Caki2 (cell line): ENCODE measurements at regions not wholly inside any gene's neighbourhood (a gene's known extent, or its start where the extent isn't known, plus 50 kb on each side); places are given as distances from the start of the nearest gene placed in this dataset.
"Not testable (repeated sequence)": the region's sequence is repeated elsewhere in the genome, so short reads cannot be mapped to it uniquely, and the experiment has no call there.

Experiments
- DNase-seq: peaks from one replicate; pipeline ENCODE4 v3.0.0-alpha.2; 2015; ENCODE audit warnings: low read depth
- in situ Hi-C: cut with HindIII; loops from 2 replicates; pipeline ENCODE4 v1.10.0; 2016; ENCODE audit warnings: low sequenced_read_pairs, low pct_unique_long_range_greater_than_20kb, mixed read lengths

DNA sequence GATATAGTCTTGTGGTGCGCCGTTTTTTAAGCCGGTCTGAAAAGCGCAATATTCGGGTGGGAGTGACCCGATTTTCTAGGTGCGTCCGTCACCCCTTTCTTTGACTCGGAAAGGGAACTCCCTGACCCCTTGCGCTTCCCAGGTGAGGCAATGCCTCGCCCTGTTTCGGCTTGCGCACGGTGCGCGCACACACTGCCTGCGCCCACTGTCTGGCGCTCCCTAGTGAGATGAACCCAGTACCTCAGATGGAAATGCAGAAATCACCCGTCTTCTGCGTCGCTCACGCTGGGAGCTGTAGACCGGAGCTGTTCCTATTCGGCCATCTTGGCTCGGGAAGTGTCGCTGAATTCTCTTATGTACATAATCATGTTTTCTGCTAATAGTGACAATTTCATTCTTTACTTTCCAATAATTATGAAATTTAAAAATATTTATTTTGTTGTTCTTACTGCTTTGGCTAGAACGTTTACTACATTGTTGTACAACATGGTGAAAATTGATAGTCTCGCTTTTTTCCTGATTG, 61.2 kb upstream of the MINDY3 start:
- DNase-seq, in situ Hi-C loops: not testable (repeated sequence)

DNA sequence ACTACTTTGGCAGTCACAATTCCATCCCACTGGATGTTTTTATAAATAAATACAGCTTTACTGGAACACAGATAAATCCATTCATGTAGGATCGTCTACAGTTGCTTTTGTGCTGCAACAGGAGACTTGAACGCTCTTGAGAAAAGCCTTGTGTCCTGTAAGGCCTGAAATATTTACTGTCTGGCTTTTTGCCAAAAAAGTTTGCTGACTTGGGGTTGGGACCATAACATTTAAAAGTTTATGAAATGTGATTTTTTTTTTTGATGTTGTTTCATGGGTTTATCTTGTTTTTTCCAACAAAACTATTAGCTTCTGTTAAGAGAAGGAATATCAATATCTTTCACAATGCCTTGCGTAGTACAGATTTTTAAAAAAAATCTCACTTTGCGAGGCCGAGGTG, 71.1 kb upstream of the MINDY3 start:
- in situ Hi-C loops: no loop called here
- no peak for DNase-seq

DNA sequence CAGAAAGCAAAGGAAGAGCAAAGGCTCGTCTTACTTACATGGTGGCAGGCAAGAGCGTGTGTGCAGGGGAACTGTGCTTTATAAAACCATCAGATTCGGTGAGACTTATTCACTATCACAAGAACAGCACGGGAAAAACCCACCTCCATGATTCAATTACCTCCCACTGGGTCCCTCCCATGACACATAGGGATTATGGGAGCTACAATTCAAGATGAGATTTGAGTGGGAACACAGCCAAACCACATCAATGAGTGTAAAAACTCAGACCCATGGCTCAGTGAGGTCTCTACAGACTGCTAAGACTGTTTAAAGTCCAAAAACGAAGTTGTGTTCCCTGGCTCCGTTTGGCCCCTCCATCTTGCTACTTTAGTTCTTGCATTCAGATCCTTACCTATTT, 79.2 kb upstream of the MINDY3 start:
- in situ Hi-C loops, DNase-seq: not testable (repeated sequence)

DNA sequence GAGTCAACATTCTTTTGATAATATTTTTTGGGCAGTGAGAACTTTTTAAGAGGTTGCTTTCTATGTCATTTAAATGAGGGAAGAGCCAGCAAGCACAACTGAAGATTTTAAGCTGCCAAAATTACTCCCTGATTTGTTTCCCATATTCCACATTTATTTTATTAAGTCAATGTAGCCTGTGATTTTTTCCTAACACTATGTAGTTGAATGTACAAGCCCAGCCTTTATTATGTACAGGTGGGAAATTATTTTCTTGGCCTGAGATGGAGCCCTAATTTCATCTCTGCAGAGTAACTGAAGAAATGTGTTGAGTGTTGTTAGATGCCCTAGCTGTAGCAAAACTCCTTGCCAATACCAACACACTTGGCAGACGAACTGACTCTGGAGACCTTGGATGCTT, 83.1 kb upstream of the MINDY3 start:
- DNase-seq: no peak
- in situ Hi-C loops: no loop called here

DNA sequence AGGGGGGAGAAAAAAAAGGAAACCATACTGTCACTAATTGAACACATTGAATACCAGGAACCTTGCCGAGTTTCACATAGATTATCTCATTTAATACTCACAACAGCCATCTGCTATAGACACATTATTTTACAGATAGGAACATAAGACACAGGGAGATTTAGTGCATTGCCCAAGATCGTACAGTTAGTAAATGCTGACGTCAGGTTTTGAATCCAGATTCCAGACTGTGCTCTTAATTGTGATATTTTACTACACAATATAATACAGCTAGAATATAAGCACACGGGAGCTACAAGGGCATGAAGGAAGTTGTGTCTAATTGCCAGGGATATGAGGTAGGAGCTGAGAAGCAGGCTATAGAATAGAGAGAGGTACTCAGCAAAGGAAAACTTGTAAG, 93.9 kb upstream of the MINDY3 start:
- in situ Hi-C loops: no loop called here
- DNase-seq: no peak

DNA sequence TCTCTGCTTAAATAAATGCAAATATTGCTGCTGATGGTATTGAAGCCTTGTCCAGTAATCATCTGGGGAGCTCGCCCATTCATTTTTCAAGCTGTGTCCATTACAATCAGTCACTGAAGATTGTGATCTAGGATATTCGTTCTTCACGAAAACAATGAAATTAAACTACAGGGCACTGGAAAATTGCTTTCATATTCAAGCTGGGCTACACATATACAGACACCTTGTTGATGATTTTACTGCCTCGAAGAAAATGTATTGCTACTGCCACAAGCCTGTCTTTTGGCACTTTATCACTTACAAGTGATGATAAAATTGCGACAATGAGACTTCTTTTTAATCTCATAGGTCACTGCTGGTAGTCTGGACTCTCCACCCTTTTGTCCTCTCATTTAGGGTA, 100.0 kb upstream of the MINDY3 start:
- in situ Hi-C loops: no loop called here
- DNase-seq: no peak

DNA sequence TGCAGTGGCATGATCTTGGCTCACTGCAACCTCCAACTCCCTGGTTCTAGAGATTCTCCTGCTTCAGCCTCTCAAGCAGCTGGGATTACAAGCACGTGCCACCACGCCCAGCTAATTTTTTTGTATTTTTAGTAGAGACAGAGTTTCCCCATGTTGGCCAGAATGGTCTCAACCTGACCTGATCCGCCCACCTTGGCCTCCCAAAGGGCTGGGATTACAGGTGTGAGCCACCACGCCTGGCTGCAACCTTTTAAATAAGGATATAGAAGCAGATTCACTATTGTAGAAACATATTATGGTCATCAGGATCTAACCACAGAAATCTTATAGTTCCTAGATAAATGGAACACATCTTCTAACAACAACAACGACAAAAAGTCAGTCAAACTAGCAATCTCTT, 112.4 kb upstream of the MINDY3 start:
- in situ Hi-C loops, DNase-seq: not testable (repeated sequence)

DNA sequence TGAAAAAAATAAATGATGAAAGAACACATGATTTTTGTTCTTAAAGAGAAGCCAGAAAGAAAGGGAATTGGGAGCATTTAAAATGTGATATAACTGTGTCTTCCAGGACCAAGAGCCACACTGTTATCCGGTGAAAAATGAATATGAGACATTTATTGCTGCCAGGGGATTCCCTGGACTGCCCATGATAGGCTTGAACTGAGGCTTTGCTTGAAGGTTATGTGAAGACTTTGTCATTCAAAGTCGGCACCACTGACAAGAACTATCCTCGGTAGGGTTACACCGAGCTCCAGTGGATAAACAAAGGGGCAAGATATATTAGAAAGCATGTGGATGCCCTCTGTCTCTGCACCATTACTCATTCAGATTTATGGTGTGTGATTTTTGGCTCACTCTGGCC, 125.4 kb upstream of the MINDY3 start:
- in situ Hi-C loops: no loop called here

DNA sequence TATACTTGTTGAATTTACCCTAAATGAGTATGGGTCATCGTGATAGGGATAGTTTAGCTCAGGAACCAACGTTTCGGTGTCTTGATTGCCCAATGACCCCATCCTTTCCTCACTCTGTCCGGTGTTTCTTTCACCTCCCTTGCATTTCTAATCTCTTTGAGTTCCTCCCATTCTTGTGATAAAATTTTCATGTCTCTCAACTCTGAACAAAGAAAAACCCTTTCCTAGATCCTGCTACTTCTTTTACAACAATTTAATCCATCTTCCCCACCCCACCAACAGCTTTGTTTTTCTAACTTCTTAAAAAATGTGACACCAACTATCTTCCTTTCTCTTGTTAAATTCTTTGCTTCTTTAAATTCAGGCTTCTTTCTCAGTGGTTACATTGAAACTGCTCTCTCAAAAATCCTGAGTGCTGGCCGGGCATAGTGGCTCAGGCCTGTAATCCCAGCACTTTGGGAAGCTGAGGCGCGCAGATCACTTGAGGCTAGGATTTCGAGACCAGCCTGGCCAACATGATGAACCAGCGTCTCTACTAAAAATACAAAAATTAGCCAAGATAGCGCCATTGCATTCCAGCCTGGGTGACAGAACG, 130.3 kb upstream of the MINDY3 start:
- no peak for DNase-seq
- in situ Hi-C loops: no loop called here

More for the DNA sequence above, 125.4 kb upstream of the MINDY3 start:
- no peak for DNase-seq

DNA sequence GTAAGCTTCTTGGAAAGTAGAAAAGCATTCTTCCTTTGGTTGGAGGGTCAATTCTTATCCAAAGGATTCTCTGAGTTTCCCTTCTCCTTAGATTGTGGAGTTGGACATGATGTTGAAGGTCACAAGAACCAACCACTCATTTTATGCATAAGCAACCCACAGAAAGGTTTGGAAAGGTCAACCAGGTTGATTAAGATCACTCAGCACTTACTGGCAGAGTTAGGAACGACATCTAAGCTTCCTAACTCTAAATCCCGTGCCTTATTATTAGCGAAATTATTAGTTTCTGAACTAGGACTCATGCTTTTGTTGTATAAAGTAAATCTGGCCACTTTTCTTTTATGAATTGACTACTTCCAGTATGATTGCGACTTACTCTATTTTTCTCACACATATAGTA, 137.0 kb upstream of the MINDY3 start:
- no peak for DNase-seq
- in situ Hi-C loops: no loop called here

DNA sequence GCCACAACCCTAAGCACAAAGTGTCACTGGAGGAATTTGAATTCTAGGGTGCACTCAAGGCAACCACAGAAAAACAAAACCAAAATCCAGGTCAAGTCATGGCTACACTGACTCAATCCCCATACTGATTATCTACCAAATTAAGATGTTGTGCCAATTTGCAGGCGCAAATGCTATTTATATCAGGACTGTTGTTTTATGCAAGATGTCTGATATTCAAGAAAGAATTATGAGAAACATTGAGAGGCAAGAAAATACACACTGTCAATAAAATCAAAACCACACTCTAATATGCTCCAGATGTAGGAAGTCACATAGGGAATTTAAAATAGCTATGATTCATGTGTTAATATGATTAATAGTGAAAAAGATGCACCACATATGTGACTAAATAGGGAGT, 141.3 kb upstream of the MINDY3 start:
- DNase-seq: no peak
- in situ Hi-C loops: no loop called here

DNA sequence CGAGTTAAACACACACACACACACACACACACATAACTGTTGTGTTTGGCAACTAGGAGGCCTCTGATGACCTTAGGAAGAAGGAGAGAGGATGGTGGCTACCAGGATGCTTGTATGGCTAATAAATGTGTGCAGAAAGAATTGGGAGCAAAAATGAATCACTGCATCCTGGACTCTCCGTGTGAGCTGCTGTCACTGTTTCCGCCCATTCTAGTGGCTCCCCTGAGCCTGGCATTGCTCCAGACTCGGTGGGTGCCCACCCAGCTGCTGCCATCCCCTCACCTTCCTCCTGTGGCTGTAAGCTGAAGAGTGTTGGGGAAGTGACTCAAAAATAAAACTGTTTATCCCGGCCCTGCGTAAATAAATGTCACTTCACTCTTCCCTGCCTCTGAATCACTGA, 149.5 kb upstream of the MINDY3 start:
- no peak for DNase-seq
- in situ Hi-C loops: no loop called here

DNA sequence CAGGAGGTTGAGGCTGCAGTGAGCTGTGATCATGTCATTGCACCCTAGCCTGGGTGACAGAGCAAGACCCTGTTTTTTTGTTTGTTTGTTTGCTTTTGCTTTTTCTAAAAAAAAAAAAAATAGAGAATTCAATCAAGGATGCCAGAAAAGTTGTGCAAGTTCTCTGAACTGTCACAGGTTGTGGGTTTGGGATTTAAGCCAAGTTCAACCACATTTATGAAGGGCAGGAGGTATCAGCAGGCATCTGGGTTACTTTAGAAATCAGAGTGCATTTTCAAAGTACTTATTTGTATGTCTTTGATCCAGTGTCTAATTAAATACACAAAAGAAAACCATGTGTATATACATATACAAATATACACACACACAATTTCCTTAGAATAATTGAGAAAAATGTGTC, 151.2 kb upstream of the MINDY3 start:
- DNase-seq: no peak
- in situ Hi-C loops: no loop called here

DNA sequence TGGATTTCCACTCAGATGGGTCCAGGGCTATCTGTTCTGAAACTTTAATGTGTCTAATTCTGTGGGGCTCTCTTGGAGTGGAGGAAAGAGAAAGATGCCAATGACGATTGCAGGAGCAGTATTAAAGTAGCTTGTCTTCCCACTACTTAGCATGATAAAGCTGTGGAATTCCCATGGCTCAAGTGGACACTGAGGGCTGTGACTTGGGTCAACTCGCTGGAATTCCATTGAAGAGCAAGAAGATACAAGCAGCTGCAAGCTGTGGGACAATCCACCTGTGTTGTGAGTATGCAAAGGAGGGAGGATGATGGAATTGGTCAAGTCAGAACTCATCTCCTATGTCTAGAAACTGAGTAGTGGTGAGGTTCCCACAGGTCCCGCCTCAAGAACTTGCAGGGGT, 154.2 kb upstream of the MINDY3 start:
- in situ Hi-C loops: no loop called here
- no peak for DNase-seq

DNA sequence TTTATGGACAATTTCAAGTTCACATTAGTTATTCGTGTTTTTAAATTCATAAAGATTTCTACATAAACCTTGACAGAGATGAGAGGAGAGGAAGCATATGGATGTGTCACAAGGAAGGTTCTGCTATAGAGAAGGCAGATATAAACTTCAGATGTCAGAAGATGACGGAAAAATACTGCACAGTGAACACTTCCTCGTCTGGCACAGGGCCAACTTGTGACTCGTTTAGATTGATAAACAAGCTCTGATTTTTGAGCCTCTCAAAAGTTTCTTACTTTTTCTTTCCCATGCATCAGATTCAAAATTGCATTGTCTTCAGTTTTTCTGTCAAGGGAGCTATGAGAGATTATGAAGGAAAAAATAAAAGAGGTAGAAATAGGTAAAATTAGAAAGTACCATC, 156.4 kb upstream of the MINDY3 start:
- no peak for DNase-seq
- in situ Hi-C loops: no loop called here

DNA sequence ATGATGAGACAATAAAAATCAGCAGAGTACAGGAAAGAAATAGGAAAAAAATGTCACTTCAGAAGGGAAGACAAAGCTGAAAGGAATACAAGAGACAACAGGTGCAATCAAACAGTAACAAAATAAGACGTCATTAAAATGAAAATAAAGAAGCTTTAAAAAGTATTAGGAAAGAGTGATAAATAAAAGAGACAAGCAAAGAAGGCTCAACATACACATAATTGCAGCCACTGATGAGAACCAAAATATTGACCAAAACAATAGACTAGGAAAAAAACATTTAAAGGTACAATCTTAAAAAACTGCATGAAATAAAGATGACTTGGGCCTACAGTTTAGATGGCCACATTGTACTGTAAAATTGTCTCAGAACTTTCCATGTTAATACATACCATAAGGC, 160.5 kb upstream of the MINDY3 start:
- DNase-seq: no peak
- in situ Hi-C loops: no loop called here

DNA sequence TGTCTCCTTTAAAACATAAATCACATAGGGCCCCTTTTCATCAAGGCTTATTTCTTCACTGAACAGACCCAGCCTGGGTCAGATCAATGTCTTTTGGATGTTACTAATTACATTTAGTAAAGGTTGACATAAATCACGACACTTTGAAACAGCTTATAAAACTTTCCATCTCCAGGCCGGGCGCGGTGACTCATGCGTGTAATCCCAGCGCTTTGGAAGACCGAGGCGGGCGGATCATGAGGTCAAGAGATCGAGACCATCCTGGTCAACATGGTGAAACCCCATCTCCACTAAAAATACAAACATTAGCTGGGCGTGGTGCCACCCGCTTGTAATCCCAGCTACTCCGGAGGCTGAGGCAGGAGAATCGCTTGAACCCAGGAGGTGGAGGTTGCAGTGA, 166.5 kb upstream of the MINDY3 start:
- DNase-seq, in situ Hi-C loops: not testable (repeated sequence)

DNA sequence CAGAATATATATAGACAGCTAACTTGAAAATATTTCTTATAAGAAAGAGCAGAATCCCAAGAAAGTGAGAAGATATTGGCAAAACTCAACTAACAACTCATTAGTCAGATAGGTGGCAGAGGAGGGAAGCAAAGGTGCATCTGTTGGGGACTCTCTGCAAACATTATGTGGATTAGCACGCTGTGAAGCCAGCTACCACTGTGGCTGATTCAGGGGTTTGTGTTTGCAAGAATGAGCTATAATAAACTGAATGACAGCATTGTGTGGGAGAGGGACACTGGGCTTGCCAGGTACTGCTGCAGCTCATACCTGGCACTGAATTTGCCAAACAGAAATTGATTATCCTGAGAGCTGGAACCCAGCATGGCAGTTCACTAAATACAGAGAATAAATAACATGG, 170.3 kb upstream of the MINDY3 start:
- no peak for DNase-seq
- in situ Hi-C loops: no loop called here

DNA sequence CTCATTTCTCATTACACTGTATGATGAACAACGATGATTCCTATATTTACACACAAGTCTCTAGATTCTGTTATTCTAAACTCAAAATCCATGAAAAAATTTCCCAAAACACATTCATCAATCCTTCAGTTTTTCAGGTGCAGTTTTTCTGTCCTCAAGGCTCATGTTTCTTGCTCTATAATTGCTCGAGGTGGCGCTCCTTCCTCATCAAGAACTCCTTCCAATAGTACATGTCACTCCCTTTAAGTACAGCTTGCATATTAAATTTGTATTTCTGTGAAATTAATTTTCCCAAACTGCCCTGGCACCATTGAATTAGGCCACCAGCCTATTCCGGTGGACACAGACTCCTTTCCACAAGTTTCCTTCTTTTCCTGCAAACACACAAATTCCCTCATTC, 188.7 kb upstream of the MINDY3 start:
- in situ Hi-C loops: no loop called here

DNA sequence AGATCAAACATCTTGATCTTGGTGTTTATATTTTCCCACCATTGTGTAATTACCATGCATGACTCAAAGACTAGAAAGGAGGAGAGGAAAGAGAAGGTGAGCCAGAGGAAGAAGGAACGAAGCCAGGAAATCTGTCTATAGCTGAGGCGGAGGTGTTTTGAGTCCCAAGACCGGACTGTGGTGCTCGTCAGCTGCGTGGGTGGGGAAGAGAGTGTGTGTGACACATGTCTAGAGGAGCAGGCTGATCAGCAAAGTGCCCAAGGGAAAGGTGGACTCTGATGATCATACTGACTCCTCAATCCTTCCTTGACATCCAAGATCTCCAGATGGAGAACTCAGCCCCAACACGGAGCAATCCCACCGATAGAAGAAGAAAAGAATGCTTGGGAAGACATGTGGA, 189.5 kb upstream of the MINDY3 start:
- DNase-seq: no peak
- in situ Hi-C loops: no loop called here

More for the DNA sequence above, 188.7 kb upstream of the MINDY3 start:
- DNase-seq: no peak

DNA sequence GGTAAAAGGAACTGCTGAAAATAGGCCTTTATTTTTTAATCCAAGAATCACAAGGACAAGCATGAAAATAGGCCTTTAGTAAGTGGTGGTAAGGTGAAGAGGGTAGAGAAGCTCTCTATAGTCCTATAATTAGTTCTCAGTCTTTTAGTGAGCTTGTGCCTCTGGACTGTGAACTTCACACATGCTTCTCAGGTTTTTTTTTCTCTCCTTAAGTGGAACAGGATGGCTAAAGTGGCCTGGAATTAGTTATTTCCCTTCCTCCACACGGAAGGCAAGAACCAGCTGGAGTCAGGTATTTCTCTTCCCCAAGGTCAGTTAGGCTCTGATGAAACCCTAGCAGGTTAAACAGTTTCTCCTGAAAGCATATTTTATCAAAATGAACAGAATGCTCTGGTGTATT, 203.0 kb upstream of the MINDY3 start:
- in situ Hi-C loops: no loop called here
- no peak for DNase-seq
